ENCODE measurements at regions not wholly inside any gene's neighbourhood (a gene's known extent, or its start where the extent isn't known, plus 50 kb on each side); places are given as distances from the start of the nearest gene placed in this dataset.

DNA sequence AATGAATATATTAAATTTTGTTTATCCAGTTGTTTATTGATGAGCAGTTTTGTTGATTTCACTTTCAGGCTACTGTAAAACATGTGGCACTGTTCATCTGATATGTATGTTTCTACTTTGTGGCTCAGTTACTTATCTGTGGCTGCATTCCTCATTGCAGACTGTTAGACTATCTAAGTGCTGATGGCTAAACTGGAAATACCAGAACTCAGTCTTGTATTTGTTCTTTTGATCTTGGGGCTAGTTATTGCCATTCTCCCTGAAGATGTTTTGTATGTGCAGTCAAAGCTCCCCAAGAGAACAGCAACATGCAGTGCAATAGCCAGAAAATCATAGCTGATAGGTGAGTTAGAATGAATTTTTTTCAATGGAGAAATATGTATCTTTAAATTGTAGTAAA lies 162.2 kb downstream of the GADD45G start:
- no peak for DNase-seq (ENCODE audit: low read depth)

- DNase-seq (ENCODE audit: low read depth) = no peak
These were observed 163.2 kb downstream of the GADD45G start for GRCh38 chr9:89768051-89768450.

DNA sequence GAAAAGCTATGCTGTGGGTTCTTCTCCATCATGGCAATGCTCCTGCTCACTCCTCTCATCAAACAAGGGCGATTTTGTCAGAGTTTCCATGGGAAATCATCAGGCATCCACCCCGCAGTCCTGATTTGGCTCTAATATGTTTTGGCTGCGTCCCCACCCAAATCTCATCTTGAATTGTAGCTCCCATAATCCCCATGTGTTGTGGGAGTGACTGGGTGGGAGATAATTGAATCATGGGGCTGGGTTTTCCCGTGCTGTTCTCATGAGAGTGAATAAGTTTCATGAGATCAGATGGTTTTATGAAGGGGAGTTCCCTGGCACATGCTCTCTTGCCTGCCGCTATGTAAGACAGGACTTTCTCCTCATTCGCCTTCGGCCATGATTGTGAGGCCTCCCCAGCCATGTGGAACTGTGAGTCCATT lies 163.8 kb downstream of the GADD45G start:
- no peak for DNase-seq (ENCODE audit: low read depth)

DNA sequence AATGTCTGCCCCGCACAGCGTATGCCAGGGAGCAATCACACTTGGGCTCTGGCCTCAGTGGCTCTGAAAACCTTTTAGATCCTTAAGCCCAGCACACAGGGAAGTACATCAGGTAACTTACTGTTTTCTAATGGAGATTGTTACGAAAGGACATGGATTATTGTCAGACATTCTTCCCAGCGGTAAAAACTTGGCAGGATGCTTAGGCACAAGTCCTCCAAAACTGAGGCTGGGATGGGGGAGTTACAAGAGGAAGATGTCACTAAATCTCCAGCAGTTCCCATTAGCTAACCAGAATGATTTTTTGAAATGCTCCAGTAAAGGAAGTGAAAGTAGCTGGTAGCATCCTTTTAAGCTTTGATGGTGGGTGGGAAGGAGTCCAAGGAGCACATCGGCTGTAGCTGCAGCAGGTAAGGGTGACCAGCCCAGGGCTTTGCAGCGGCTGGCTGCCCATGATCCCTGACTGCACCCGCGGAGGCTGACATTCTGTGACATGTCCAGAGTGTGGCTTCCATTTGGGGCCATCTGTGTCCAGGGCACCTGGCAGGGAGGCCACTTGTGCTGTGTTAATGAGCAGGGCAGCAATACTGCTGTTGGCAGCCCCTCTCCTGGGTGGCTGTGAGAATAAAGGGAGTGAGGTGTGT lies 165.8 kb downstream of the GADD45G start:
- DNase-seq (ENCODE audit: low read depth) = no peak

DNA sequence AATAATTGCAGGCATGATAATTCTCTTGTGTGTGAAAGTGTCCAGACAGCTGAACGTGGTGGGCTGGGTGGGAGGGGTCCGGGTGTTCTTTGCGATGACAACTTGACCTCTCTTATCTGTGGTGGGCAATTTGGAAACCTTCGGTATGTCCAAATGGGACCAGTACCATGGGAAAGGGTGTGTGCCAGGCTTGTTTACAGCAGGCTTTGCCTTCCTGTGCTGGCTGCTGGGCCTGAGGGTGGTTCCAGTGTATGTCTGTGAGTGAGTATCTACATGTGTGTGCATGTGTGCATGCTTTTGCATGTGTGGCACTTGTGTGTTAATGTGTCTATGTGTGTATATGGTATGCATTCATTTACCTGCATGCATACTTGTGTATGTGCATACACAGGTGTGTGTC lies 166.4 kb downstream of the GADD45G start:
- no peak for DNase-seq (ENCODE audit: low read depth)

DNA sequence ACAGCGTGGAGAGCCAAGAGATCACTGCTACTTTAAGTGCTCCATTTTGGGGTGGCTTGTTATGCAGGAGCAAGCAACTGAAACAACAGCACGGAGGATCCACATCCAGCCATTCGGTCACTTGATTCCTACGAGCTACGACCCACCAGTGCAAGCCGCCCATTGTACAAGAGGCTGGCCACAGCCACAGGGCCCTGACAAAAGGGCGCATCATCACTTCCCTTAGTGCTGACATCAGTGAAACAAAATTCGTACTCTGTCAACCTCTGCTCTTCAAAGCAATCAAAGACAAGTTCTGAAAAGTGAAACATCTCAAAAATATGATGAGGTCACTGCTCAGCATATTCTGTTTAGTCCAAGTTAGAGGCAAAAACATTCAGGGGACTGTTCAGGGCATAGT lies 168.4 kb downstream of the GADD45G start:
- DNase-seq (ENCODE audit: low read depth) = no peak

DNA sequence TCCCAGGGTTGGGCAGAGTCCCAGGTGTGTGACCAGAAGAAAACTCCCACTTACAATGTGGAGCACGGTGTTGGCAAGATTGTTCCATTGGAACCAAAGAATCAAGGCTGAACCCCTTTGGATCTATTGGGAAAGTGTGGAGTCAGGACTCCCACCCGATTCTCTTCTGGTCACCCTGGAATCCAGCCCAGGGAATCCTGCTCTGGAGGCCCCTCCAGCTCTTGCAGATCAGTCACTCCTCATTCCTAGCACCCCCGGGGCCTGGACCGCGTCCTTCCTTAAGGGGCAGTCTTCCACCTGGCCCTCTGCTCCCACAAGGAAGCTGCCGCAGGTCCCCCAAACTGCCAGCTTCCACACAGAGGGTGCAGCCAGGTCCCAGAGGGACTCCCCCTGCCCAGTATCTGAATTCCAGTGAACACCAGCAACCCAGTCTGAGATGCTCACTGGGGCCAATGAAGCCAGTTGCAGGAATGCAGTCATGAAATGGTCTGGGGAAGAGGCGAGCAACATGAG lies 170.1 kb downstream of the GADD45G start:
- DNase-seq (ENCODE audit: low read depth) = no peak

- no peak for DNase-seq (ENCODE audit: low read depth)
These were observed 170.8 kb downstream of the GADD45G start for GRCh38 chr9:89775641-89776040.

DNA sequence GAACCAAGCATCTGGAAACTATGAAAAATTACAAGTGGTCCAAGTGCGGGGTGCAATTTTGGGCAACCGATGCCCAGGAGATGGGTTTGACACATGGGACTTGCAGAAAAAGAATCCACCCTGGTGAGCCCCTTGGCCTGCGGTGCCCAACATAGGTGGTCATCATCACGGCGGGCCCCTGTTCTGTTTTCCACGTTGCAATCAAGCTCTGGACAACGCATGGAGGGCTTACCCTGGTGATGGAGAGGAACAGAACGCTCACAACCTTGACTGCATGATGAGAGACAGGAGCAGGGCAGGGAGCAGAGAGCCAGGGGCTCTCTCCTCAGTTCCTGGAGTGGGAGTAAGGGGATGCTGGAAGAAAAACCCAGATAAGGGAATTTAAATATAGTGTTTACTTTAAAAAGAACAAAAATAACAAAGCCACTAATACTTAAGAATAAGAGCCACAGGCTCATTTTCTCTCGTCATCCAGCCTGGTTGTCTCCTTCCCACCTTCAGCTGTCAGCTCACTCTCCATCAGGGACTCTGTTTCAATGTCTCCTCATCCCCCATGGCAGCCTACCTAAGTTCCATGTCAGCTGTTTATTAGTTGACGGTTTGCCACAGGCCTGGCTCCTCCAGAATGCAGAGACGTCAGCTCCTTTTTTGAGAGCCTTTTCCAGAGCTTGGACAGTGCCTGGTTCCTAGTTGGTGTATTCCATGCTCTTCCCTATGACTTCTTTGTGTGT lies 172.1 kb downstream of the GADD45G start:
- DNase-seq (ENCODE audit: low read depth) = no peak

DNA sequence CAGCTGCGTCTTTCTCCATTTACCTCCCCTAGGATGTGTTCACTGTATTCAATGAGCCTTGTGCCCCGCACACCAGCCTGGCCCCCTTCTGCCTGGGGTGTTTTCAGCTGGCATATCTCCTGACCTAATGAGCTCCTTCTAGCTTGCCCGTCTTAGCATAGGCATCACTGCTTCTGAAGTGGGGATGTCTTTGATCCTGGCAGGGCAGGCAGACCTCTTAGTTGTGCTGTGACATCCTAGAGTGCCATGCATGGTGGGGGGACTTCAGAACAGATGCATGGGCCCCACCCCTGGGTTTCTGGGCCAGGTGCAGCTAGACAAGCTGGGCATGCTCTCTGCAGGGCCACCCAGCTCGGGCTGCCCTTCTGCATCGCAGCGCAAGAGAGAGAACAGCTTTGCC lies 172.7 kb downstream of the GADD45G start:
- no peak for DNase-seq (ENCODE audit: low read depth)

DNA sequence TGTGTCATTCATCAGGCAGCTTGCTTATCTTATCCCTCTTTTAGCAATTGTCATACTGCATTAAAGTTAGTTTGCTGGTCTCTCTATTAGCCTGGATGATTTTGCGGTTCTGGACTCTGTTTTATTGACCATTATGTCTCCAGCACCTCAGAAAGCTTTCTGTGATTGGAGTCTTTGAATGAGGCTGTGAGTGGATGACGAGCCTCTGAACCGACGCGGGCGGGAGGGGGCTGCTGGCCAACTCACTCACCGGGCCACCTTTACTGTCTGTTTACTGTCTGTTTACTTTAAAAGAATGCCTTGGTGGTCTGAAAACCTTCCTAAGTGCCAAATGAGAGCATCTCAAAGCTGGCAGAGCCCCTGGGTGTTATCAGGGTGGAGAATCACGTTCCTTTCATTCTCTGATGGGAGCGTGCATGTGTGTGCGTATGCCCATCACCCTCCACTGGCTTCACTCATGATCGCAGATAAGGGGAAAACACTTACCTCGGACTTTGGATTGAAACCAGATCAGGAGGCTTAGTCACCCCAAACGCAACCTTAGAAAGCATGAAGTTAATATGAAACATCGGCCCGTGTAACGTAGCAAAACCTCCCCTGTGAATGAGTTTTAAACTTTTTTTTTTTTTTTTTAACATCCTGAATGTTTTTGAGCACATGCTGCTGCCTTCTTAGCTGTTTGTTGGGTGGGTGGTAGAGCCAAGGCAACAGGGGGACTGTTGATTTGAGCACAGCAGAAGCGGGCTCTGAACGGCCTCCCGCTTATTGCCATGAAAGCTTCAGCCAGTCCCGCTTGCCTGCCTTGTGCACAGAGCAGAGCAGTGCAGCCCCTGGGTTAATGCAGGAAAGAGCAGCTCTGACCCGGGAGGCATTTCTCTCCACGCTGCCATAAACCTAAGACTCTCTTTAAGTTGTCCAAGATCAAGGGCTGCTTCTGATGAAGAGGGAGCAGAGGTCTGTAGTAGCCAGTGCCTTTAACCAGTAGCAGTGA lies 173.6 kb downstream of the GADD45G start:
- no peak for DNase-seq (ENCODE audit: low read depth)

DNA sequence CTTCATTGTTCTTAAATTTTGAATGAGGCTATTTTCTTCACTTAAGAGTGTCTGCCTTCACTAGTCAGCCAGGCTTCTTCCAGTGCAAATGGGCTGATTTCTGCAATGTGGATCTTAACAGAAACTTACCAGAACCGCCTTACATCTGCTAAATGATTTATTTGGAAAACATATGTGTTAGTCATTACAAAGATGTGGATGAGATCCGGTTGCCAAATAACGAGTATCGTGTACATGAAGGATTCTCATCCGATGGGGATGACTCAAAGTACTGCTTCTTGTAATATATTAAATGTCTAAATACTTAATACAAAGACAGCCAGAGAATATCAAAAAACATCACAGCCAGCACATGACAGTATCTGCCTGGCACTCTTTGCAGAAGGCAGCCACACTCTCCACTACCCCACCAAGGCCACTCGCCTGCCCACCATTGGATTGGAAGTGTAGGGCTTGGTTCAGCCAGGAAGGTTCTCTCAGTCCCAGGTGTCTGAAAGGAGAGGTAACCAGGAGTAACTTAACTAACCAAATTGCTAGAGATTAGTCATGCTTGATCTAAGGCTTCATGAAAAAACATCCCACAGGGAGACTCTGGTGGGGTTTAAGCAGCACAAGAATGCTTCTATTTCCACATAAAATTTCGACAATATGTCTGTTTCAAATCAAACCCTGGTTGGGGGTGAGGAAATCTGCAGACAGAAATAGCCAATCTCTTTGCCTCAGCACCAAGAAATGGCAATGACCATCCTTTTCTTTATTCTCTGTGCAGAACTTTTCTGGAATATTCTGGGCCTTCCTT lies 174.8 kb downstream of the GADD45G start:
- DNase-seq (ENCODE audit: low read depth) = no peak

GRCh38 chr9:89780959-89781358 lies 176.1 kb downstream of the GADD45G start:
- no peak for DNase-seq (ENCODE audit: low read depth)

DNA sequence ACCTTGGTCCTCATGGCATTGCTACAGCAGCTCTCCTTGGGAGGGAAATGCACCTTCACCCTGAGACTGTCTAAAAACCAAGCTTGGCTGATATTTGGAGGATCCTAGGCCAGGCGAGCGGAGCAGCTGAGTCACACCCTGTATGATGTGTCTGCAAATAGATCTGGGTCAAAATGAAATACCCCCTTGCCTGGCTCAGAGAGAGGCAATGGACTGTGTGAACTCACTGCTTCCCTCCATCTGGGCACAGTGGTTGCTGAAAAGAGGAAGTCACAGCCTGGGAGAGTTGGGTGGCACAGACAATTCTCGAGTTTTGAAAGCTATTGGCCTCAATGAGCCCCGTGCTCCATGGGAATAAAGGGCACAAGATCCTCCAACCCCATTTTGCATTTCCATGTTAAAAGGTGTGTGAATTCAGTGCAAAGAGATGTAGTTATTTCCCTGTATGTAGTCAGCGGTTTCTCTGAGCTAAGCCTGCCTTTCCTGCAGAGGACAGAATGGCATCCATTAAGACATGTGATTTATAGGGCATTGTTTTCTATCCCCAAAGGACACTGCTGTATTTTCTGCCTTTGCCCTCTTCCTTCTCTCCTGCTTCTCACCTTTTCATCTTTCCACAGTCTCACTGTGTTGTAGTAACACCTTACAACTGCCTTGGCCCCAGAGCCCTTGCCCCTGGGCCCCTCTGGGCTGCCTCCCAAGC lies 177.2 kb downstream of the GADD45G start:
- DNase-seq (ENCODE audit: low read depth) = no peak

DNA sequence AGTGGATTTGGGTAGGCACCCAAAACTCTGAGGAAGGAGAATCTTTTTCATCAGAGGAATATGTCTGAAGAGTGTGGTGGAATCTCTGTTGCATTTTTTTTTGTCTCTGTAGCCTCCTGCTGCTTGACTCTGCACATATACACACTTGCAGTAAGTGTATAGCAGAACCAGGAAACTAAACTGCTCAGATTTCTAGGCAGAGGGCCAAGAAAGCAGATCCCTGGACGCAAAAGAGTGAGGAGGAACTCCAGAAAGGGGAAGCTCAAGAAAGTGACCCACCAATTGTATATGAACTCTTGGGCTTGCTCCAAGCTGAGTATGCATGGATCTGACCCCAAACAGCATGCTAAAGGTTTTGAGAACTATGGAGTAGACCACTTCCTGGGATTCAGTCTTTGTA lies 181.8 kb downstream of the GADD45G start:
- no peak for DNase-seq (ENCODE audit: low read depth)

DNA sequence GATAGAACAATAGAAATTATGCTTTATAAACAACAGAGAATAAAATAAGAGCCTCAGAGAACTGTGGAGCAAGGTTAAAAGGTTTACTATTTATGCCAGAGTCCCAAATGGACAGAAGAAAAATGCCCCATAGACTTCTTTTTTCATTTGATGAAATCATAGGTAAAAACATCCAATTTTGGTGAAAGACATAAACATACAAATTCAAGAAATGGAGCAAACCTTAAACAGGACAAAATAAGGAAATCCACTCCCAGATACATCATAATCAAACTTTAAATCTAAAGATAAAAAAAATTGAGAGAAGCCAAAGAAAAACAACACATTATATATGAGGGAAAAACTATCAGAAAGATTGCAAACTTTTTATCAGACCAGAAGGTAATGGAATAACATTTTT lies 182.8 kb downstream of the GADD45G start:
- no peak for DNase-seq (ENCODE audit: low read depth)

DNA sequence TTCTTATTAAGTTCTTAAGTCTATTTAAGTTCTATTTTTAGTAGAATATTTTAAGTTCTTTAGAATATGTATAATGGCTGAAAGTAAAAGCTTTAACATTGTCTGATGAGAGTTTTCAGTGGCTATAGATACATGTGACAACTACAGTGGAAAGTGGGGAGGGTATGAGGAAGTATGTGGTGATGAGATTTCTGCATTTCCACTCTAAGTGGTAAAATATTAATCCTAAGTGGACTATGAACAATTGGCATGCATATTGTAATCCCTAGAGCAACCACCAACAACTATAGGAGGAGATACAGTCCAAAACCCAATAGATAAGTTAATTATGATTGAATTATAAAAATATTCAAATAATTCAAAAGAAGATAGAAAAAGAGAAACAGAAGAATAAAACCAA lies 183.6 kb downstream of the GADD45G start:
- DNase-seq (ENCODE audit: low read depth) = no peak

DNA sequence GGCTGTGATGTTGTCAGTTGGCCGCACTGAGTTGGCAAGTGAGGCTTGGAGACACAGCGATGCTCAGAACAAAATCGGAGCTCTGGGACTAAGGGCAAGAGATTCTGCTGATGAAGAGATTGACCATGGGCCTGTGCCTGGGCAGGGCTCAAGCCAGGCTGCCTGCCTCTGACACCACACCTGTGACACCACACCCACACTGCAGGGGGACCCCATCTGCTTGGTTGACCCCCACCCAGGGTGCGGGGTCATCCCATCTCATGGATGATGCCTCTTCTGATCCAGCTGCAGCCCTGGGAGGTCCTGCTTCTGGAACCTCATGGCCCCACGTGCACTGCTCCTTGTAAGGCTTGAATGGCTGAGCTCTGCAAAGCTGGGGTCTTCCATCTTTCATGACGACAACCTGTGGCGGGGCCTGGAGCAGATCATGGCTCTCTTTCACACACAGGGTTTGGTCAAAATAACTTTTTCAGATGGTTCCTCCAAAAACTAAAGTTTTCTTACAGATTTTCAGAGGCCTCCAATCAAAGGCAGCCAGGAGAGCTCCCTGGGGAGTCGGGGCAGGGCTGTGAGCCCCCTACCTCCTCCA lies 185.2 kb downstream of the GADD45G start:
- DNase-seq (ENCODE audit: low read depth) = no peak

DNA sequence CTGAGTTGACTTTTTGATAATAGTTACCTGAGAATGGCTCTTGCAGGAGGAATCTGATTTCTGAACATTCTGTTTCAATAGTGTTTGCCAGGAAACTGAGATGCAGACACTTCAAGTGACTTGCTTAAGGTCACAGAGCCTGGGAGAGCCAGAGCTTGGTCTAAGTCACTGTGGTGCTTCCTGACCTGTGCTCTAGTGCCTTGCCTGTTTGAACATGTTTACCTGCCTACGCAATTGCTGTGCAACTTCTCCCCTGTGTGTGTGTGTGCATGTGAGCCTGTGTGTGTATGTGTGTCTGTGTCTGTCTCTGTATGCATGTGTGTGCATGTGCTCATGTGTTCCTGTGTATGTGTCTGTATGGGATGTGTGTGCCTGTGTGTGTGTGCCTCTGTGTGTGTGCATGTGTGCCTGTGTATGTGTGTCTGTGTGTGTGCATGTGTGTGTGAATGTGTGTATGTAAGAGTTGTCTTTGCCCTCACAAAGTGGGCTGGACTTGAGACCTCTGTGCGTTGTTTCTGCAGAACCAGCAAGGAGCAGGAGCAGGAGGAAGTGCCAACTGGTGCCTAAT lies 185.8 kb downstream of the GADD45G start:
- DNase-seq (ENCODE audit: low read depth) = no peak

DNA sequence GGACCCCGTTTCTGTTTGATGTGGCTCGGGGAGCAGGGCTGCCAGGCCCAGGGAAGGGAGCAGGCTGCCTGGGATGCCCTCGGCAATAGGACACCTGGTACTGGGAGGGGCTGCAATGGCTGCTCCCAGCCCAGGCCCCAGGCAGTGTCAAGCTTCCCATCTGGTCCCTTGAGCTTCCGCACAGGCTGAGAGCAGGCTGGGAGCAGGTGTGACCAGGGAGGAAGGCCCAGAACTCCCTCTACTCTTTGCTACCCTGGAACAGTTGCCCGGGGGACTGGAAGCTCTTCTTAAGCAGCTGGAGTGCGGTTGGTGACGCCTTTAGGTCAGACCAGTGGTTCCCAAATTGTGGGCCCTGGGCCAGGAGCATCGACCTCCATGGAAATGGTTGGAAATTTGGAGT lies 186.9 kb downstream of the GADD45G start:
- no peak for DNase-seq (ENCODE audit: low read depth)

All from T follicular helper cell (primary cell).